GM19452 (cell line): ENCODE measurements at regions not wholly inside any gene's neighbourhood (a gene's known extent, or its start where the extent isn't known, plus 50 kb on each side); places are given as distances from the start of the nearest gene placed in this dataset.
"Not testable (repeated sequence)": the region's sequence is repeated elsewhere in the genome, so short reads cannot be mapped to it uniquely, and the experiment has no call there.

Experiments used
- ATAC-seq: cut with Tn5 transposase; IDR thresholded peaks from one replicate; pipeline ENCODE4 v1.9.1; 2021; ENCODE audit not compliant: unreplicated experiment

- not testable (repeated sequence) for ATAC-seq
Observed at GRCh38 chr7:65613644-65614289, 240.1 kb downstream of the ZNF92 start.

GRCh38 chr7:65616111-65616510 is 242.5 kb downstream of the ZNF92 start:
- not testable (repeated sequence) for ATAC-seq

- ATAC-seq, result not testable (repeated sequence)
Observed at GRCh38 chr7:65620216-65620615, 246.6 kb downstream of the ZNF92 start.

- not testable (repeated sequence) for ATAC-seq
Observed at GRCh38 chr7:65621580-65622201, 248.0 kb downstream of the ZNF92 start.

GRCh38 chr7:65631236-65631635 is 241.6 kb upstream of the VKORC1L1 start:
- ATAC-seq, result not testable (repeated sequence)

GRCh38 chr7:65633587-65634404 is 239.1 kb upstream of the VKORC1L1 start:
- not testable (repeated sequence) for ATAC-seq

- not testable (repeated sequence) for ATAC-seq
Observed at GRCh38 chr7:65638918-65639317, 234.0 kb upstream of the VKORC1L1 start.

GRCh38 chr7:65639717-65640116 is 233.2 kb upstream of the VKORC1L1 start:
- ATAC-seq, result not testable (repeated sequence)

- not testable (repeated sequence) for ATAC-seq
Observed at GRCh38 chr7:65643498-65643897, 229.4 kb upstream of the VKORC1L1 start.

- not testable (repeated sequence) for ATAC-seq
Observed at GRCh38 chr7:65647153-65647964, 225.5 kb upstream of the VKORC1L1 start.

GRCh38 chr7:65651174-65651573 is 221.7 kb upstream of the VKORC1L1 start:
- not testable (repeated sequence) for ATAC-seq

GRCh38 chr7:65651826-65652592 is 220.9 kb upstream of the VKORC1L1 start:
- ATAC-seq, result not testable (repeated sequence)

GRCh38 chr7:65652669-65653068 is 220.2 kb upstream of the VKORC1L1 start:
- not testable (repeated sequence) for ATAC-seq

GRCh38 chr7:65656494-65657188 is 216.2 kb upstream of the VKORC1L1 start:
- not testable (repeated sequence) for ATAC-seq

GRCh38 chr7:65683362-65683761 is 189.5 kb upstream of the VKORC1L1 start:
- ATAC-seq, result not testable (repeated sequence)

GRCh38 chr7:65699026-65699714 is 173.7 kb upstream of the VKORC1L1 start:
- ATAC-seq, result not testable (repeated sequence)

- ATAC-seq, result not testable (repeated sequence)
Observed at GRCh38 chr7:65699715-65700356, 173.0 kb upstream of the VKORC1L1 start.

- not testable (repeated sequence) for ATAC-seq
Observed at GRCh38 chr7:65719123-65719798, 153.6 kb upstream of the VKORC1L1 start.
